ENCODE measurements at regions not wholly inside any gene's neighbourhood (a gene's known extent, or its start where the extent isn't known, plus 50 kb on each side); places are given as distances from the start of the nearest gene placed in this dataset.
"Not testable (repeated sequence)": the region's sequence is repeated elsewhere in the genome, so short reads cannot be mapped to it uniquely, and the experiment has no call there.

- no peak overlapping the region for H3K4me3 ChIP-seq
- H3K4me1 ChIP-seq (replicated peaks), result no peaks in the 10 kb centered on the region
- H3K27me3 ChIP-seq (replicated peaks; ENCODE audit: insufficient read depth), result no peaks in the 10 kb centered on the region
- TF ChIP-seq CTCF (IDR thresholded peaks at IDR 0.05) (no peak), POLR2A (IDR thresholded peaks at IDR 0.05) (no peak), POLR2AphosphoS5 (IDR thresholded peaks at IDR 0.05) (no peak)
- H3K36me3 ChIP-seq, result no peaks in the 10 kb centered on the region
- H3K9me3 ChIP-seq, result no peaks in the 10 kb centered on the region
- intact Hi-C loops (cut with DNase I), result no loop called here
- no peak for DNase-seq (ENCODE audit: low spot score)
- WGBS, result 80% methylated on average over 4 of the region's 4 CpGs
- H3K27ac ChIP-seq, result no peak overlapping the region
These were observed 181.5 kb upstream of the MOCS2 start for GRCh38 chr5:53291047-53291446.

DNA sequence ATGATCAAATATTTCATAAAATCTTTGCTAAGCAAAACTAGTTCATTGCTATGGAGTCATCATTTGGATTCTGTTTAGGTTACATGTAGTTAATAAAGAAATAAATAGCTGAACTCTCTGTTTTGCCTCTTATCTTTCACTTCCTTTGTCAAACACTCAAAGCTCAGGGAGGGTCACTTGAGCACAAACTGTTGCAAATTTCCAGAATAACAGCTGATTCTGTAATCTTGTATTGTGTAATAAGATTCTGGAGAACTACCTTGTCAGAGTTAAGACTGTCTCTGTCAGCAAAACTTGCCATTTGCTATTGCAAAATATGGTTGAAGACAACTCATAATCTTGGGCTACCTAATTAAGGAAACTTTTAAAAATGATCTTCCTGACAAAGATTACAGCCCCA lies 182.0 kb upstream of the MOCS2 start:
- Histone ChIP-seq H3K4me3 (no peak overlapping the region), H3K27me3 (replicated peaks; ENCODE audit: insufficient read depth) (no peaks in the 10 kb centered on the region), H3K27ac (no peak overlapping the region), H3K36me3 (no peaks in the 10 kb centered on the region), H3K4me1 (replicated peaks) (no peaks in the 10 kb centered on the region), H3K9me3 (no peaks in the 10 kb centered on the region)
- intact Hi-C loops (cut with DNase I), result no loop called here
- DNase-seq (ENCODE audit: low spot score), result no peak
- TF ChIP-seq POLR2A (IDR thresholded peaks at IDR 0.05), result no peak
- no peak for TF ChIP-seq CTCF (IDR thresholded peaks at IDR 0.05)
- no peak for TF ChIP-seq POLR2AphosphoS5 (IDR thresholded peaks at IDR 0.05)

DNA sequence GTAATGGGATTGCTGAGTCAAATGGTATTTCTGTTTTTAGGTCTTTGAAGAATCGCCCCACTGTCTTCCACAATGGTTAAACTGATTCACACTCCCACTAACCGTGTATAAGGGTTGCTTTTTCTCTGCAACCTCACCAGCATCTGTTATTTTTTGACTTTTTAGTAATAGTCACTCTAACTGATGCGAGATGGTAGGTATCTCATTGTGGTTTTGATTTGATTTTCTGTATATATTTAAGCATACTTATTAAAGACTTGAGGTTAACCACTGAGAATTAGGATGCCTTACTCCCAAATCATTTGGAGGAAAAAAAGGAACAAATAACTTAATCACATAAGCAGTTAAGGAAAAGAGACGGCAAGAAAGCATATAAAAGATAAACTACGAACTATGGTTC lies 181.6 kb upstream of the FST start:
- 79% methylated on average over 5 of the region's 5 CpGs for WGBS
- intact Hi-C loops (cut with DNase I), result no loop called here

GRCh38 chr5:53302529-53302928 lies 177.9 kb upstream of the FST start:
- Histone ChIP-seq H3K27ac (no peak overlapping the region), H3K27me3 (replicated peaks; ENCODE audit: insufficient read depth) (no peaks in the 10 kb centered on the region), H3K9me3 (no peaks in the 10 kb centered on the region), H3K36me3 (no peaks in the 10 kb centered on the region), H3K4me1 (replicated peaks) (no peaks in the 10 kb centered on the region), H3K4me3 (no peak overlapping the region)
- no peak for DNase-seq (ENCODE audit: low spot score)
- intact Hi-C loops (cut with DNase I), result no loop called here
- TF ChIP-seq CTCF (IDR thresholded peaks at IDR 0.05), result no peak
- TF ChIP-seq POLR2A (IDR thresholded peaks at IDR 0.05), result no peak
- no peak for TF ChIP-seq POLR2AphosphoS5 (IDR thresholded peaks at IDR 0.05)
- 12% methylated on average over 1 of the region's 1 CpG for WGBS

More for the DNA sequence above, 181.6 kb upstream of the FST start:
- H3K4me1 ChIP-seq (replicated peaks), result no peaks in the 10 kb centered on the region
- H3K27me3 ChIP-seq (replicated peaks; ENCODE audit: insufficient read depth), result no peaks in the 10 kb centered on the region
- H3K4me3 ChIP-seq, result no peak overlapping the region
- DNase-seq (ENCODE audit: low spot score), result no peak
- no peak overlapping the region for H3K27ac ChIP-seq
- H3K9me3 ChIP-seq, result no peaks in the 10 kb centered on the region
- H3K36me3 ChIP-seq, result no peaks in the 10 kb centered on the region
- no peak for TF ChIP-seq POLR2A (IDR thresholded peaks at IDR 0.05)
- no peak for TF ChIP-seq CTCF (IDR thresholded peaks at IDR 0.05)
- TF ChIP-seq POLR2AphosphoS5 (IDR thresholded peaks at IDR 0.05), result no peak

- H3K4me3 ChIP-seq, result no peak overlapping the region
- no peaks in the 10 kb centered on the region for H3K9me3 ChIP-seq
- no peak for DNase-seq (ENCODE audit: low spot score)
- H3K4me1 ChIP-seq (replicated peaks), result no peaks in the 10 kb centered on the region
- intact Hi-C loops (cut with DNase I), result no loop called here
- WGBS, result 36% methylated on average over 1 of the region's 1 CpG
- H3K27ac ChIP-seq, result no peak overlapping the region
- no peak for TF ChIP-seq CTCF (IDR thresholded peaks at IDR 0.05)
- TF ChIP-seq POLR2AphosphoS5 (IDR thresholded peaks at IDR 0.05), result no peak
- TF ChIP-seq POLR2A (IDR thresholded peaks at IDR 0.05), result no peak
- H3K36me3 ChIP-seq, result no peaks in the 10 kb centered on the region
- H3K27me3 ChIP-seq (replicated peaks; ENCODE audit: insufficient read depth), result no peaks in the 10 kb centered on the region
These were observed 177.3 kb upstream of the FST start for GRCh38 chr5:53303105-53303504.

DNA sequence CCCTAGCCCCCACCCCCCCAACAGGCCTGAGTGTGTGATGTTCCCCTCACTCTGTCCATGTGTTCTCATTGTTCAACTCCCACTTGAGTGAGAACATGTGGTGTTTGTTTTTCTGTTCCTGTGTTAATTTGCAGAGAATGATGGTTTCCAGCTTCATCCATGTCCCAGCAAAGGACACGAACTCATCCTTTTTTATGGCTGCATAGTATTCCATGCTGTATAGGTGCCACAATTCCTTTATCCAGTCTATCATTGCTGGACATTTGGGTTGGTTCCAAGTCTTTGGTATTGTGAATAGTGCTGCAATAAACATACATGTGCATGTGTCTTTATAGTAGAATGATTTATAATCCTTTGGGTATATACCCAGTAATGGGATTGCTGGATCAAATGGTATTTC lies 175.1 kb upstream of the FST start:
- H3K4me3 ChIP-seq; H3K4me1 ChIP-seq (replicated peaks); DNase-seq (ENCODE audit: low spot score); intact Hi-C loops (cut with DNase I); H3K27ac ChIP-seq; H3K27me3 ChIP-seq (replicated peaks; ENCODE audit: insufficient read depth); H3K9me3 ChIP-seq; H3K36me3 ChIP-seq: not testable (repeated sequence)
- WGBS, result 86% methylated on average over 1 of the region's 1 CpG

Data from prostate gland (tissue), 2 donors.